ENCODE measurements at regions not wholly inside any gene's neighbourhood (a gene's known extent, or its start where the extent isn't known, plus 50 kb on each side); places are given as distances from the start of the nearest gene placed in this dataset.

DNA sequence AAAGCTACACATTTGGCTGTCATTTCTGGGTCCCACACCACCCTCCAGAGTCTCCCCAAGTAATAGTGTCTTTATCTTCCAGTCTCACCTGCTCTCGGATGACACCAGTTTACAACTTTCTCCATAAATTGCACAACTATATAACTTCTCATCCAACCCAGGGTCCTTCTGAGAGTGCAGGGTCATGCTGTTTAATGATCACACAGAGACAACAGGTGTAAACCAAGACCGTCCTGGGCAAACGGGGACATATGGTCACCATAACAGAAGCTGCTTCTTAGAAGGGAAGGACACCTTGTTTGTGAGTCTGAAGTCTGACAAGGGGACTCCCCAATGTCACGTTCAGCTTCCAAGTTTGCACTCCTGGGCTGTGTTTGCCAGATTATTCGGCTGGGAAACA lies 74.3 kb downstream of the MAP1LC3B2 start:
- TF ChIP-seq, protein P1, sequence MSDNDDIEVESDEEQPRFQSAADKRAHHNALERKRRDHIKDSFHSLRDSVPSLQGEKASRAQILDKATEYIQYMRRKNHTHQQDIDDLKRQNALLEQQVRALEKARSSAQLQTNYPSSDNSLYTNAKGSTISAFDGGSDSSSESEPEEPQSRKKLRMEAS (IDR thresholded peaks at IDR 0.05; ENCODE audit: low read depth, low read length): no peak
- TF ChIP-seq POLR2A (IDR thresholded peaks at IDR 0.05; ENCODE audit: extremely low read depth, insufficient read length): no peak
- TF ChIP-seq, protein P2, sequence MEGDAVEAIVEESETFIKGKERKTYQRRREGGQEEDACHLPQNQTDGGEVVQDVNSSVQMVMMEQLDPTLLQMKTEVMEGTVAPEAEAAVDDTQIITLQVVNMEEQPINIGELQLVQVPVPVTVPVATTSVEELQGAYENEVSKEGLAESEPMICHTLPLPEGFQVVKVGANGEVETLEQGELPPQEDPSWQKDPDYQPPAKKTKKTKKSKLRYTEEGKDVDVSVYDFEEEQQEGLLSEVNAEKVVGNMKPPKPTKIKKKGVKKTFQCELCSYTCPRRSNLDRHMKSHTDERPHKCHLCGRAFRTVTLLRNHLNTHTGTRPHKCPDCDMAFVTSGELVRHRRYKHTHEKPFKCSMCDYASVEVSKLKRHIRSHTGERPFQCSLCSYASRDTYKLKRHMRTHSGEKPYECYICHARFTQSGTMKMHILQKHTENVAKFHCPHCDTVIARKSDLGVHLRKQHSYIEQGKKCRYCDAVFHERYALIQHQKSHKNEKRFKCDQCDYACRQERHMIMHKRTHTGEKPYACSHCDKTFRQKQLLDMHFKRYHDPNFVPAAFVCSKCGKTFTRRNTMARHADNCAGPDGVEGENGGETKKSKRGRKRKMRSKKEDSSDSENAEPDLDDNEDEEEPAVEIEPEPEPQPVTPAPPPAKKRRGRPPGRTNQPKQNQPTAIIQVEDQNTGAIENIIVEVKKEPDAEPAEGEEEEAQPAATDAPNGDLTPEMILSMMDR (IDR thresholded peaks at IDR 0.05; ENCODE audit: low read depth, low read length): no peak
- TF ChIP-seq MYC (IDR thresholded peaks at IDR 0.05; ENCODE audit: low read depth, low read length): no peak
- no peak for DNase-seq (ENCODE audit: low read depth)
- H3K4me3 ChIP-seq (ENCODE audit: low read depth, low read length): no peak overlapping the region

DNA sequence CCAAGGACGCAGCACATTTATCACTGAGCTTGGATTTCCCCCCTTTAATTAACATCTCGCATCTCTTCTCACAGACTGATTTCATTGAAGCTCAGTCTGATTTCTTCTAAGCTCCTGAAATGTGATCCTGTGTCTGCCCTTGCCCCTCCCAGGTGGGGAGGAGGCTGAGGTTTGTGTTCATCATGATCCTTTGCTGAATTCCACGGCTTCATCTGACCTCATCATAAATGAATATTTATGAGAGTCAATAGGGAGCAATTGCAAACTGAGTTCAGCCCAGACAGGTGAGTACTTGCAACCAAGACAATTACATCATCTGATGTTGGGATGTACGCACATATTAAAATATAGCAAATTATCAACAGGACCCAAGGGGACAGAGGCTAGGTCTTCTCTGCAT lies 72.4 kb downstream of the MAP1LC3B2 start:
- TF ChIP-seq POLR2A (IDR thresholded peaks at IDR 0.05; ENCODE audit: extremely low read depth, insufficient read length): no peak
- no peak for TF ChIP-seq MYC (IDR thresholded peaks at IDR 0.05; ENCODE audit: low read depth, low read length)
- TF ChIP-seq, protein P2 (IDR thresholded peaks at IDR 0.05; ENCODE audit: low read depth, low read length): no peak
- TF ChIP-seq, protein P1 (IDR thresholded peaks at IDR 0.05; ENCODE audit: low read depth, low read length): no peak
- no peak overlapping the region for H3K4me3 ChIP-seq (ENCODE audit: low read depth, low read length)
- DNase-seq (ENCODE audit: low read depth): no peak

DNA sequence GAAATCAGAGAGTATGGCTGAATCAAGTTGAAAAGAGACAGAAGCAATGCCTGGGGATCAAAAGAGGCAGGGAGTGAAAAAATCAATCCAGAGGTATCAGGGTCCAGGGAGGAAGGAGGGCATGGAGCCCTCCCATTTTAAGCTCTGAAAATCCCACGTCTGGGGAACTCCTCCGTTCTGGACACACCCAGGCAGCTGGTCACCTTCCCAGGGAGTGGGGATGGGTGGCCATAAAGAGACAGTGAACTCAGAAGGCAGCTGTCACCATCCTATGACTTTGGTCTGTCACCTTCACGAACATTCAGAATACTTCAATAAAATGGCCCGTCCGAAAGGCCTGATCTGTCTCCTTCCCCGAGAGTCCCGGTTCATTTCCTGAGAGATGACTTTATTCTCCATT lies 71.6 kb downstream of the MAP1LC3B2 start:
- H3K4me3 ChIP-seq (ENCODE audit: low read depth, low read length): no peak overlapping the region
- no peak for DNase-seq (ENCODE audit: low read depth)
- TF ChIP-seq, protein P2 (IDR thresholded peaks at IDR 0.05; ENCODE audit: low read depth, low read length): no peak
- no peak for TF ChIP-seq POLR2A (IDR thresholded peaks at IDR 0.05; ENCODE audit: extremely low read depth, insufficient read length)
- TF ChIP-seq, protein P1 (IDR thresholded peaks at IDR 0.05; ENCODE audit: low read depth, low read length): no peak
- TF ChIP-seq MYC (IDR thresholded peaks at IDR 0.05; ENCODE audit: low read depth, low read length): no peak

DNA sequence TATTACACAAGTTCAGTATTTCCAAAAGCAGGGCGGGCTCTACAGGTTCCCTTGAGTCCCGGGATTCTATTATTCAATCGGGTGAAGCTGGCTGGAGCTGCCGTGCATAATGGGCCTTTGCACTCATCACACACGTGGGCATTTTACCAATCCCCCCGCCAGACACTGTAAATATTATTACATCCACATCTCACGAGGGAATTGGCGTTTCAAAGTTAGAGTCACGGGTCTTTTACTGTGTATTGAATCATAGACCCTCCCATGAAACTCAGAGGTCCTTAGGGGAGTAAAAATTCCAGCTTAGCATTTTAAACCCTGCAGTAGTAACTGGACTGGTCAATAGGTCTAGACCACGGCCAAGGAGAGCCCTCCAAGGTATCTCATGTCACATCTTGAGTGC lies 70.3 kb downstream of the MAP1LC3B2 start:
- no peak for DNase-seq (ENCODE audit: low read depth)
- TF ChIP-seq, protein P2 (IDR thresholded peaks at IDR 0.05; ENCODE audit: low read depth, low read length): no peak
- TF ChIP-seq MYC (IDR thresholded peaks at IDR 0.05; ENCODE audit: low read depth, low read length) (no peak), POLR2A (IDR thresholded peaks at IDR 0.05; ENCODE audit: extremely low read depth, insufficient read length) (no peak)
- TF ChIP-seq, protein P1 (IDR thresholded peaks at IDR 0.05; ENCODE audit: low read depth, low read length): no peak
- H3K4me3 ChIP-seq (ENCODE audit: low read depth, low read length): no peak overlapping the region

DNA sequence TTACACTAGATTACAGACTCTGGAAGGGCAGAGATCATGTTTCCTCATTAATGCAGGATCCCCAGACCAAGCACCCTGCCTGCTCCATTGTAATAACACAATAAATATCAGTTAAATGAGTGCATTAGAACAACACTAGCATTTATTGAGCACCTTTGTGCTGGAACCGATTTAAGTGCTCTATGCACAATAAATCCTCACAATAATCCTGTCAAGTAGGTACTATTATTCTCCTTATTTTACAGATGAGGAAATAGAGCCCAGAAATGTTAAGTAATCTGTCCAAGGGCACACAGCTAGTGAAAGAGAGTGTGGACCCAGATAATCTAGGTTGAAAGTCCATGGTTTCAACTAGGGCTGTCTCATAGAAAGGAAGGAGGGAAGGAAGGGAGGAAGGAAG lies 69.8 kb downstream of the MAP1LC3B2 start:
- H3K4me3 ChIP-seq (ENCODE audit: low read depth, low read length): no peak overlapping the region
- no peak for DNase-seq (ENCODE audit: low read depth)
- TF ChIP-seq, protein P2 (IDR thresholded peaks at IDR 0.05; ENCODE audit: low read depth, low read length): no peak
- TF ChIP-seq MYC (IDR thresholded peaks at IDR 0.05; ENCODE audit: low read depth, low read length): no peak

DNA sequence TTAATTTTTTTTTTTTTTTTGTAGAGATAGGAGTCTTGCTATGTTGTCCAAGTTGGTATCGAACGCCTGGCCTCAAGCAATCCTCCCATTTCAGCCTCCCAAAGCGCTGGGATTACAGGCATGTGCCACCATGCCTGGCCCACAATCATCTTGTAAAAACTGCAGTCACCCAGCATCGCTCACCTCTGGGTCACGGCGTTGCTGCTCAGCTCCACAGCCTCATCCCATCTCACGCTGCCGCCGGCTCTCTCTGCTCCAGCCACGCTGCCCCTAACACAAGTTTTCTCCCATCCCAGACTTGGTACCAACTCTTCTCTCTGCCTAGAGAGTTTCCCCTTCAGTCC lies 69.2 kb downstream of the MAP1LC3B2 start:
- DNase-seq (ENCODE audit: low read depth): no peak
- TF ChIP-seq, protein P1 (IDR thresholded peaks at IDR 0.05; ENCODE audit: low read depth, low read length): no peak
- TF ChIP-seq, protein P2 (IDR thresholded peaks at IDR 0.05; ENCODE audit: low read depth, low read length): no peak
- TF ChIP-seq POLR2A (IDR thresholded peaks at IDR 0.05; ENCODE audit: extremely low read depth, insufficient read length) (no peak), MYC (IDR thresholded peaks at IDR 0.05; ENCODE audit: low read depth, low read length) (no peak)
- H3K4me3 ChIP-seq (ENCODE audit: low read depth, low read length): no peak overlapping the region
